Stimulated activated CD8-positive, alpha-beta memory T cell treated with anti-CD3 and anti-CD28 coated beads, Interleukin-7, amount 100 ng/mL, for 48 hours (primary cell): ENCODE measurements at regions not wholly inside any gene's neighbourhood (a gene's known extent, or its start where the extent isn't known, plus 50 kb on each side); places are given as distances from the start of the nearest gene placed in this dataset.
"Not testable (repeated sequence)": the region's sequence is repeated elsewhere in the genome, so short reads cannot be mapped to it uniquely, and the experiment has no call there.

ENCODE experiments used
- DNase-seq, 2 donors: peaks; one replicate each; pipeline ENCODE4 v3.0.0-alpha.2; 2020; ENCODE audit warnings: low read depth in 1 of 2; ENCODE audit errors: extremely low read depth in 1 of 2

DNA sequence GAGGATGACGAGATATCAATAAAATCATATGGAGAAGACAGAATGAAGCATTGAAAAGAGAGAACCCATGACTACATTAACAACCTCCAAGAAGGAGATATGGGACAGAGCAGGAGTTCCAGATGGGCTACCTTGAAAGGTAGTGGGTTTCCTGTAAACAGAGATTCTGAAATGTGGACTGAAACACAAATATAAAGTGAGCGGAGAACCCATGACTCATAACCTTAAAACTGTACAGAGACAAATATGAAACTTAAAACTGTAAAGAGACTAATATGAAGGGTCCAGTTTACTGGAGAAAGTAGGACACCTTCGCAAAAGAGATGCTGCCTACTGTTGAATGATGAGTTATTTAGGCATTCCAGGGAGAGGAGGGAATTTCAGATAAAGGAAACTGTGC lies 383.7 kb downstream of the CAAP1 start:
- no peak for DNase-seq

GRCh38 chr9:26504057-26504456 lies 388.5 kb downstream of the CAAP1 start:
- no peak for DNase-seq

- no peak for DNase-seq
Measured at GRCh38 chr9:26502311-26502710, 390.3 kb downstream of the CAAP1 start.

DNA sequence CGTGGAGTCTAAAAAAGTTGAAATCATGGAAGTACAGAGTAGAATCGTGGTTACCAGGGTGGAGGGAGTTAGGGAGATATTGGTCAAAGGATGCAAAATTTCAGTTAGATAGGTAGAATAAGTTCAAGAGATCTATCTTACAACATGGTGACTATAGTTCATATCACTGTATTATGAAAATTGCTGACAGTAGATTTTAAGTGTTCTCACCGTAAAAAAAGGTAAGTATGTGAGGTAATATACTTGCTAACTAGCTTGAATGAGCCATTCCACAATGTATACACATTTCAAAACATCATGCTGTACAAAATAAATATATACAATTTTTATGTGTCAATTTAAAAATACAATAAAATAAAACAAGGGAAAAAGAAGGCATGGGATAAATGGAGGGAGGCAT lies 392.1 kb downstream of the CAAP1 start:
- no peak for DNase-seq

DNA sequence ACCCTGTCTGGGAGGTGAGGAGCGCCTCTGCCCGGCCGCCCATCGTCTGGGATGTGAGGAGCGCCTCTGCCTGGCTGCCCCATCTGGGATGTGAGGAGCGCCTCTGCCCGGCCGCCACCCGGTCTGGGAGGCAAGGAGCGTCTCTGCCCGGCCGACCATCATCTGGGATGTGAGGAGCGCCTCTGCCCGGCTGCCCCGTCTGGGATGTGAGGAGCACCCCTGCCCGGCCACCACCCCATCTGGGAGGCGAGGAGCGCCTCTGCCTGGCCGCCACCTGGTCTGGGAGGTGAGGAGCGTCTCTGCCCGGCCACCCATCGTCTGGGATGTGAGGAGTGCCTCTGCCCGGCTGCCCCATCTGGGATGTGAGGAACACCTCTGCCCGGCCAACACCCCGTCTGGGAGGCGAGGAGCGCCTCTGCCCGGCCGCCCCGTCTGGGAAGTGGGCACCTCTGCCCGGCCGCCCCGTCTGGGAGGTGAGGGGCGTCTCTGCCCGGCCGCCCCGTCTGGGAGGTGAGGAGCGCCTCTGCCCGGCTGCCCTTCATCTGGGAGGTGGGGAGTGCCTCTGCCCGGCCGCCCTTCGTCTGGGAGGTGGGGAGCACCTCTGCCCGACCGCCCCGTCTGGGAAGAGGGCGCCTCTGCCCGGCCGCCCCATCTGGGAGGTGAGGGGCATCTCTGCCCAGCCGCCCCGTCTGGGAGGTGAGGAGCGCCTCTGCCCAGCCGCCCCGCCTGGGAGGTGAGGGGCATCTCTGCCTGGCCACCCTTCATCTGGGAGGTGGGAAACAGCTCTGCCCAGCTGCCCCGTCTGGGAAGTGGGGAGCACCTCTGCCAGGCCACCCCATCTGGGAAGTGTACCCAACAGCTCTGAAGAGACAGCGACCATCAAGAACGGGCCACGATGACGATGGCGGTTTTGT lies 399.7 kb downstream of the CAAP1 start:
- not testable (repeated sequence) for DNase-seq

GRCh38 chr9:26491922-26492607 lies 400.5 kb downstream of the CAAP1 start:
- DNase-seq, result not testable (repeated sequence)

- no peak for DNase-seq
Measured at GRCh38 chr9:26483991-26484390, 408.6 kb downstream of the CAAP1 start.

GRCh38 chr9:26477963-26478362 lies 414.6 kb downstream of the CAAP1 start:
- no peak for DNase-seq

GRCh38 chr9:26471261-26471660 lies 421.3 kb downstream of the CAAP1 start:
- DNase-seq, result no peak

DNA sequence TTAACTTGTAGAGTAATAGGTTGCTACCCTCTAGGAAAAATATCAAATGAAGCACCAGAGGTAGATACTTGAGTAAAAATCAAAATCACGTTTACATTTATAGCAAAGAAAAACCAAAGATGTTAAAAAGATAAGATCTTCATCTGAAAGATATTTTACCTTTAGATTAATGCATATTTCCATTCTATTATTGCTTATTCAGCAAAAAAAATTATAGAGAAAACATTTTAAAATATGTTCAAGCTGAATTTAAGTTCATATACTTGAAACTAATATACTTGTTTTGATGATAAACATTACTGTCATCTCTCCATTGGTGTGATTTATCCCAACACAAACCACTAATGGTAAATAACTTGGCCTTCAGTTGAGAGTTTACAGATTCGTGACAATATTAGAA lies 422.3 kb downstream of the CAAP1 start:
- no peak for DNase-seq

GRCh38 chr9:26463837-26464236 lies 428.8 kb downstream of the CAAP1 start:
- no peak for DNase-seq

GRCh38 chr9:26462751-26463150 lies 429.9 kb downstream of the CAAP1 start:
- no peak for DNase-seq

DNA sequence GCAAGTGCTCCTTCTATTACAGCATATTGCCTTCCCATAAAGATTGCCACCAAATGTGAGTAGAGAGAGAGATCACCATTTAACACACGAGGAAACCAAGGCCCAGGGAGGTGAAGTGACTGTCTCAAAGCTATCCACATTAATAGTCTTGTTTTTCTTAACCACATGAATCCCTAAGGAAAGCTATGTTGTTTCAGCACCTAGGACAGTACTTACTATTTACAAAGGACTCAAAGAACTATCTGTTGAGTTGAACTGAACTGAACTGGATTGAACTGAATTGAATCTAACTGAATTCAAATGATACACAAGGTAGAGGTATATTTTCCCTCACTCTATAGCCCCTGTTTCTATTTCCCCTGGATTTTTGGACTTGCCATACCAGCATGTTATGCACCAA lies 430.4 kb downstream of the CAAP1 start:
- DNase-seq, result no peak

GRCh38 chr9:26460624-26461023 lies 432.0 kb downstream of the CAAP1 start:
- no peak for DNase-seq

GRCh38 chr9:26459959-26460358 lies 432.6 kb downstream of the CAAP1 start:
- DNase-seq, result no peak

GRCh38 chr9:26458054-26458453 lies 434.5 kb downstream of the CAAP1 start:
- no peak for DNase-seq

DNA sequence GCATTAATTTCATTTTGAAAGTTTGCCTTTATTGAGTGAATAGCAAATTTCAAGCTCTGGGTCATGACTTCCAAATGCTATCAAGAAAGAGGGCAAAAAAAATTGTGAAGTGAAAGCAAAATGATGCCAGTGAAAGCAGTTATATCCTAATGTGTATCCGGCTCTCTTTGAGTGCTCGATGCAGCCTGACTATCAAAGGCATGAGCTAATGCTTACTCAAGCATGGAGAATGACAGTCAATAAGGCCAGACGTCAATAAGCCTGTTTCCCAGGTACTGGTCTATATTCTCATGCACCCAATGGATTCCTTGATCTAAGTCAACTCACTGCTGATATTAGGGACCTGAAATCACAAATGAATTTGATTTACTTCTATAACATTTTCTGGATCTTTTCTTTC lies 435.5 kb downstream of the CAAP1 start:
- no peak for DNase-seq

- no peak for DNase-seq
Measured at GRCh38 chr9:26439061-26439624, 453.5 kb downstream of the CAAP1 start.

- DNase-seq, result no peak
Measured at GRCh38 chr9:26437056-26437711, 455.4 kb downstream of the CAAP1 start.

DNA sequence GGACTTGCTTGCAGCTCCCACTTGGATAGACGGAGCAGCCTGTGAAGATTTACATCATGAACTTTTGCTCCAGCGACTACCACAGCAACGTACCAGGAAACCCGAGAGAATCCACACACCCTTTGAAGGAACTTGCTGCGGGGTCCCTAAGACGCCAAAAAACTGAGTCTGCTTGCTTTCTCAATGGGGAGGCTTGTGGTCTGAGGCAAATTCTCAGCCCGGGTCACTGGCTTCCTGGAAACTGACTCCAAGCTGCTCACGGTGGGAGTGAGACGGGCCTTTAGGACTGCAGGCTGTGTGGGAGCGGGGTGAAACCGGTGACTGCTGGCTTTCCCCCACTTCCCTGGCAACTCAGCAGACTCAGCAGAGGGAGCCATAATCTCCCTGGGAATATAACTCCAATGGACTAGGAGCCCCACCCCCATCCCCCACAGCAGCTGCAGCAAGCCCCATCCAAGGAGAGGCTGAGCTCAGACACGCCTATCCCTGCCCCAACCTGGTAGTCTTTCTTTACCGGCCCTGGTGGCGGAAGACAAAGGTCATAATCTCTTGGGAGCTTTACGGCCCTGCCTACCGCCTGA lies 466.0 kb downstream of the CAAP1 start:
- no peak for DNase-seq

- no peak for DNase-seq
Measured at GRCh38 chr9:26418480-26418879, 474.1 kb downstream of the CAAP1 start.
